CD4-positive, alpha-beta T cell treated with Interleukin-4 for 4 hours (primary cell): ENCODE measurements at regions not wholly inside any gene's neighbourhood (a gene's known extent, or its start where the extent isn't known, plus 50 kb on each side); places are given as distances from the start of the nearest gene placed in this dataset.
"Not testable (repeated sequence)": the region's sequence is repeated elsewhere in the genome, so short reads cannot be mapped to it uniquely, and the experiment has no call there.

Experiments used
- DNase-seq: peaks from one replicate; pipeline ENCODE4 v3.0.0-alpha.2; 2020

GRCh38 chr10:83371696-83372490, 767.4 kb upstream of the GHITM start:
- no peak for DNase-seq

GRCh38 chr10:83372646-83373045, 766.7 kb upstream of the GHITM start:
- DNase-seq: no peak

DNA sequence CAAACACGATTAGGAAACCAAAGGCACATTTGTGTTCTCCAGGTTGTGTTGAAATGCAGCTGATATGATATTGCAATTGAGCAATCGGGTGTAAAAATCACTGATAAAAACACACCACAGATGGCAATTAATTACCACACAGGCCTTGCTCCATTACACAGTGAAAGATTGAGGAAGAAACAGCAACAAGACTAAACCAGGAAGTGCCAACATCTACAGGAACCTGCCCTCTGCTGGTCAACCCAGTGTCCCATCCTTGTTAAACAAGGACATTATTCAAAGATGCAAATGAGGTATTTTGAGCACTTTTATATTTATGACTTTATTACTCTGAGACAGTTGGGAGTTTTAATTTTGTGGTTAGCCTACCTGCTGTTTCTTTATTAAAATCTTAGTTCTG, 765.6 kb upstream of the GHITM start:
- DNase-seq: no peak

- DNase-seq: no peak
Observed at GRCh38 chr10:83374741-83375140, 764.6 kb upstream of the GHITM start.

- DNase-seq: no peak
Observed at GRCh38 chr10:83375274-83375673, 764.0 kb upstream of the GHITM start.

DNA sequence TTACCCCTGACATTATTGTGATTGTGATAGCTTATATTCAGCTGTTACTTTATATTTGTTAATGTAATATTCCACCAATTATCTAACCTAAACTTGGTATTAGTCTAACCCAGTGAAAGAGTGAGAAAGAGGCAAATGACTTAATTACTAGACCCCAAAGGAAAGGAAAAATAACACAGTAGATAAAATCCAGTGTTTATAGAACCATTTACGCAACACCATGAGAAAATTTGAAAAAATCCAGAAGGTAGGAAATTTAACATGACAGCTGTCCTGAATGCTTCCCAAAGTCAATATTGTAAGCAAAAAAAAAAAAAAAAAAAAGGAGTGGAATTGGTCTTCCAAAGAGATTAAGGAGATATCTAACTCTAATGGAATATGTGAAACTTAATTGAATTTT, 741.5 kb upstream of the GHITM start:
- no peak for DNase-seq

DNA sequence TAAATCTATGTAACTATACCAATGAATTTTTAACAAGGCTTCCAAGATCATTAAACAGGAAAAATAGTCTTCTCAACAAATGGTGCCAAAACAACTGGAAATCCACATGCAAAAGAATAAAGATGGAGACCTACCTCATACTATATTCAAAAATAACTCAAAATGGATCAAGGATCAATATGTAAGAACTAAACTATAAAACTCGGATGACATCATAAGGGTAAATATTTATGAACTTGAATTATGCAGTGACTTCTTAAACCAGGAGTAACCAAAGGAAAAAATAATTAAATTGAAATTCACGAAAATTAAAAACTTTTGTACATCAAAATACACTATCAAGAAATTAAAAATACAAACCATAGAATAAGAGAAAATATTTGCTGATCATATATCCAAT, 728.7 kb upstream of the GHITM start:
- no peak for DNase-seq

DNA sequence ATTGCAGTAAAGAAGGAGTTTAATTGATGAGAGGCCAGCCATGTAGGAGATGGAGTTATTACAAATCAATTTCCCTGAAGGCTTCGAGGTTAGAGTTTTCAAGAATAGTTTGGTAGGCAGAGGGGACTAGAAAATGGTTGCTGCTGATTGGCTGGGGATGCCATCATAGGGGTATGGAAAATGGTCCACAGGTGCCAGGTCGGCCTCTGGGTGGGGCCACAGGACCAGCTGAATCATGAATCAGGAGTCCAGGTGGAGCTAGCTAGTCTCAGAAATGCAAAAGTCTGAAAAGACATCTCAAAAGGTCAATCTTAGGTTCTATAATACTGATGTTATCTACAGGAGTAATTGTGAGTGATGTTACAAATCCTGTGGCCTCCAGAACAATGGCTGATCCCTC, 714.0 kb upstream of the GHITM start:
- DNase-seq: no peak

DNA sequence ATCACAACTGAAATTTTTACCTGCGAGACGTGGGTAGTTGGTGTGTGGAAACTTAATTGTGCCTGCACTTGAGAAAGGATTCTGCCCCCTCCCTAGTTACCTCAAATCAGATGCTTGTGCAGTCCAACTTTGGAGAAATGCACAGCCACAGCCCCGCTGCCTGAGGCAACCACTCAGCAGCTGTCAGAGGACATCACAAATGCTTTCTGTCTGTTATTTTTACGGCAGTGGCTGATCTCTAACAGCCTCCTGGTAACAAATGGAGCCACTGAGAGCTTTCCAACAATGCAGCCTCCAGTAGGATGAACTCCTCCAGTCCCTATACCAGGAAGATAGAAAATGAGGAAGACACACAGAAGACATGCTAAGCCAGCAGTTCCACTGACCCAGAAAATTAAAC, 712.2 kb upstream of the GHITM start:
- no peak for DNase-seq

DNA sequence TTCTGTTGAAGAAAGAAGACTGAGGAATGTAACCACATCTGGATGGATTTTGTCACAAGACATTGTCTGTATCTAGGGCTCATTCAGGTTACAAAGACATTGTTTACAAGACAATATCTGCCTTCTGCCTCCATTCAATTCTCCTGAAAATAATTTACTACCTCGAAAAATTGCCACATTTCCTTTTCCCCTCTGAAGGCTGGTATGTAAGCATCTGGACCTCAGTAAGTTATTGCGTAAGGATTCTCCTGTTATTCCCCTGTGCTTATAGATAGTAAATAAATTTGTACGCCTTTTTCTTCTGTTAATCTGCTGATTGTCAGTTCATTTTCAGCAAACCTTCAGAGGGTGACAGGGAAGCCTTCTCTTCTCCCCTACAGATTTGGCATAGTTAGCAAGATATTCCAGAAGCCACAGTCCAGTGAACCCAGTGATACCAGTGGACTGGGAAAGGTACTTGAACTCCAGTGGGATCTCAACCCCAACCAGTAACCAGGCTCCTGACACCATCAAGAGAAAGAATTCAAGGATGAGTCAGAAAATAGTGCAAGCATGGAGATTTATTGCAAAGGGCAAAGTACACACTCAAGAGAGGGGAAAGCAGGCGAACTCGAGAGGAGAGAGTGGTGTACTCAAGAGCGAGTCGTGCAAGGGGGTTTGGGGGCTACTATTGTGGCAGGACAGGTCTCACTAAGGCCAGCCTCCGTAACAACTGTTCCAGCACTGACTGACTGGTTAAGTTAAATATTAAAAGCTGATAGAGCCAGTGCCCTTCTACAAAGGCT, 706.9 kb upstream of the GHITM start:
- DNase-seq: no peak

- DNase-seq: no peak
Observed at GRCh38 chr10:83433705-83434104, 705.6 kb upstream of the GHITM start.

DNA sequence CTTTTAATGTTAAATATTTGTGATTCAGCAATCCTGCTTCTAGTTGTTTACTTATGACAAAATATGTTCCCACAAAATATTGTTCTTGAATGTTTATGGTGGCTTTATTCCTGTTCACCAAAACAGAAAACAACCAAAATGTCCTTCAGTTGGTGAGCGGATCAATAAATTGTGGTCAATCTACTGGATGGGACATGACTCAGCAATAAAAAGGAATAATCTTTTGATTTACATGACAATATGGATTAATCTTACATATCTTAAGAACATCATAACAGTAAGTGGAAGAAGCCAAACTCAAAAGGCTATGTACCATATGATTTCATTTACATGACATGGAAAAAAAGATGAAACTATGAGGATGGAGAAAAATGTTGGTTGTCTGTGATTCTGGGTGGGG, 691.3 kb upstream of the GHITM start:
- no peak for DNase-seq

- no peak for DNase-seq
Observed at GRCh38 chr10:83458611-83459010, 680.7 kb upstream of the GHITM start.

- DNase-seq: no peak
Observed at GRCh38 chr10:83459124-83459523, 680.2 kb upstream of the GHITM start.

GRCh38 chr10:83469728-83470331, 669.5 kb upstream of the GHITM start:
- DNase-seq: no peak

DNA sequence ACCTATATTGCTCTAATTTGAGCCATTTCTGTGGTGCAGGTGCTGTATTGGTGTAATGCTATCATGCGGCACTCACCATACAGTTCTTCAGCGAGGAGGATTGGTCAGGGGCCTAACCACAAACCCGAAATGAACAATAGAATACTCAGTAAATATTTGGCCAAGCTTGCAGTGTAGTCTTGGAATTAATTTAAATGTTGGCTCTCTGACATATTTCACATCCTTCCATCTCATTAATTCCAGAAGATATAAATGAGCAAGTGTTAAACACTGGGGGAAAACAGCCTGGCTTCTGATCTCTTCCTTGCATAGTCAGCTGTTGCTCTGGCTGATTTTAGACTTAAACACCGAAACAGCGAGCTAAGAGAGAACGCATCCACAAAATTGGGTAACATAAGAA, 663.1 kb upstream of the GHITM start:
- no peak for DNase-seq

GRCh38 chr10:83489161-83489560, 650.1 kb upstream of the GHITM start:
- DNase-seq: no peak

GRCh38 chr10:83492004-83492403, 647.3 kb upstream of the GHITM start:
- no peak for DNase-seq

GRCh38 chr10:83512681-83513080, 626.6 kb upstream of the GHITM start:
- DNase-seq: no peak

GRCh38 chr10:83515001-83515400, 624.3 kb upstream of the GHITM start:
- DNase-seq: no peak

DNA sequence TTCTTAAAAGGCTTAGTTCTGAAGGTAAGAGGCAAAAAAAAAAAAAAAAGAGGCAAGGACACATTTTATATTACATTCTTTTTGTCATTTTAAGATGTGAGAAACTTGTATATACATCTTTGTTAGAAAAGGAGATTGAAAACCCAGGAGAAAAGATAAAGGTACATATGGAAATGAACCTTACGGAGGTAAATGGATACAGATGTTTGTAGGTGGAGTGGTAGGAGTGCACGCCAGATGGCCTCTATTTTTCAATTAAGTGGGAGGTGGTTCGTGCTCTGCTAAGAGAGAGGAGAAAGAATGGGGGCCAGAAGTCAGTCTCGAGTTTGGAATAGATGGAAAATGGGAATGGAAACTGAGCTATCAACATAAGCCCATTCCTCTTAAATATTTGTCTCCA, 622.5 kb upstream of the GHITM start:
- DNase-seq: no peak

DNA sequence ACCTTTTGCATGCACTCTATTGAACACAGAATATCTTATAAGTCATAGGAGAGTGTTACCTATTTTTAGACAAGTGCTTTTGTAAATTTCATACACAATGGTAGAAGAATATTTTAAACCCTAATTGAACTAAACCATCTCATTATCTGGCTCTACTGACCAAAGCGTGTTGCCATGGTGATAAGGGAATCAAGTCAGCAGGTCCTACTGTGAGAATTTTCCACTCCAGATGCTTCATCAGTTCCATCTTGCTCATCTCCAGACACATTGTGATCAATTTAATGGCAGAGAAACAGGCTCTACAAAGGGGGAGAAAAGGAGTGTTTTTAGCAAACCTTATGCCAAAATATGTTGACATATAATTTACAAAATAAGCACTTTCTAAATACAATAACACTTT, 621.9 kb upstream of the GHITM start:
- no peak for DNase-seq

DNA sequence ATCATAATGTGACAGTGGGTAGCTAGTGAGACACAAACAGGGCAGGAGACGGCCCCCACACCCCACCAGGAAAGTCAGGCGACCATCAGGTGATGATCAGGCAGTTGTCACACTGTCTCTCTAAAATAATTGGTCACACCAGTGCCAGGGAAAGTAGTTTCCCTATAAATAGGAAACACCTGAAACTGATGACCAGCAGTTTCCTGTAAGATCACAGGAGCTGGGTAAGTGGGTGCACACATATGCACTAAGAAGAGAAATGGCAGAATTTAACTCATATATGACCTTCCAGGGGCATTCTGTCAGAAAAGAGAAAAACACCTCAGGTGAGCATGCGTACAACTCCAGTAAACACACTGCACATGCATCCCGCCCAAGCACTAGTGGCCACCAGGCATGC, 620.5 kb upstream of the GHITM start:
- DNase-seq: no peak

- not testable (repeated sequence) for DNase-seq
Observed at GRCh38 chr10:83520386-83520785, 618.9 kb upstream of the GHITM start.
